ENCODE measurements at regions not wholly inside any gene's neighbourhood (a gene's known extent, or its start where the extent isn't known, plus 50 kb on each side); places are given as distances from the start of the nearest gene placed in this dataset.

DNA sequence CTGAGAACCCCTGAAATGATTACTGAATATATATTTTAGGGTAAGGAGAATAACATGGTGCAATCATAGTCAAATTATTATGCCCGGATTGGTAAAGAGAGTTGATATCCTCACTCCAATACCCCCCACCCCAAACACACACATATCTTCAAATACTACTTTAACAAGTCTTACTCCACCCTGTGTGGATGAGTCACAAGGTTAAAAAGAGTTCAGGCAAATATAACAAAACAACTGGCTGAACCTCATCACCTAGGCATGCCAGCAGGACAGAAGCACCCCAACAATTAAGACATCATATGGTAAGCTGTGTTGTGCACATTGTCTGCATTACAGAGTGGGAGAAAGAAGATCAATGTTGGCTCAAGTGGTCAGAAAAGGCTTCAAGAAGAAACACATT is 857.4 kb downstream of the TDRD15 start:
- TF ChIP-seq, protein P1, sequence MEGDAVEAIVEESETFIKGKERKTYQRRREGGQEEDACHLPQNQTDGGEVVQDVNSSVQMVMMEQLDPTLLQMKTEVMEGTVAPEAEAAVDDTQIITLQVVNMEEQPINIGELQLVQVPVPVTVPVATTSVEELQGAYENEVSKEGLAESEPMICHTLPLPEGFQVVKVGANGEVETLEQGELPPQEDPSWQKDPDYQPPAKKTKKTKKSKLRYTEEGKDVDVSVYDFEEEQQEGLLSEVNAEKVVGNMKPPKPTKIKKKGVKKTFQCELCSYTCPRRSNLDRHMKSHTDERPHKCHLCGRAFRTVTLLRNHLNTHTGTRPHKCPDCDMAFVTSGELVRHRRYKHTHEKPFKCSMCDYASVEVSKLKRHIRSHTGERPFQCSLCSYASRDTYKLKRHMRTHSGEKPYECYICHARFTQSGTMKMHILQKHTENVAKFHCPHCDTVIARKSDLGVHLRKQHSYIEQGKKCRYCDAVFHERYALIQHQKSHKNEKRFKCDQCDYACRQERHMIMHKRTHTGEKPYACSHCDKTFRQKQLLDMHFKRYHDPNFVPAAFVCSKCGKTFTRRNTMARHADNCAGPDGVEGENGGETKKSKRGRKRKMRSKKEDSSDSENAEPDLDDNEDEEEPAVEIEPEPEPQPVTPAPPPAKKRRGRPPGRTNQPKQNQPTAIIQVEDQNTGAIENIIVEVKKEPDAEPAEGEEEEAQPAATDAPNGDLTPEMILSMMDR (IDR thresholded peaks at IDR 0.05; ENCODE audit: low read depth, low read length, poor library complexity, severe bottlenecking) = no peak
- no peak for TF ChIP-seq EZH2phosphoT487 (IDR thresholded peaks at IDR 0.05; ENCODE audit: borderline replicate concordance, low read length)
